CD4-positive, CD25-positive, alpha-beta regulatory T cell (primary cell): ENCODE measurements at regions not wholly inside any gene's neighbourhood (a gene's known extent, or its start where the extent isn't known, plus 50 kb on each side); places are given as distances from the start of the nearest gene placed in this dataset.

Source experiments
- ATAC-seq, 2 donors: fragments of 150-1000 bp; cut with Tn5 transposase; one replicate each; pipeline ENCODE4 v1.10.0; 2021; ENCODE audit warnings: low read depth in 2 of 2, moderate number of reproducible peaks in 2 of 2, moderate library complexity in 1 of 2
- DNase-seq, 3 donors: peaks; one replicate each; pipeline versions ENCODE4 v3.0.0 to v3.0.0-alpha.2; 2012 to 2022; ENCODE audit warnings: mixed read lengths in 1 of 3
- H3K27ac ChIP-seq: one replicate; pipeline ENCODE4 v1.7.0; 2013; ENCODE audit warnings: mild to moderate bottlenecking, low read length; ENCODE audit not compliant: insufficient read depth, poor library complexity, severe bottlenecking
- H3K27me3 ChIP-seq: one replicate; pipeline ENCODE4 v1.7.0; 2013; ENCODE audit warnings: low read length; ENCODE audit not compliant: control insufficient read depth, insufficient read depth
- H3K36me3 ChIP-seq: one replicate; pipeline ENCODE4 v1.7.0; 2013; ENCODE audit warnings: mild to moderate bottlenecking, low read length, moderate library complexity; ENCODE audit not compliant: control insufficient read depth, insufficient read depth
- H3K4me1 ChIP-seq: 2 replicates; pipeline ENCODE4 v1.7.0; 2013; ENCODE audit warnings: mild to moderate bottlenecking, low read length; ENCODE audit not compliant: insufficient read depth, control insufficient read depth, poor library complexity, severe bottlenecking
- H3K4me3 ChIP-seq: one replicate; pipeline ENCODE4 v1.7.0; 2013; ENCODE audit warnings: low read depth, mild to moderate bottlenecking, low read length, moderate library complexity
- H3K9me3 ChIP-seq, 2 experiments: 1 replicate in 1 of 2; 2 replicates in 1 of 2; pipeline ENCODE4 v1.7.0; 2013; ENCODE audit warnings: low read length in 2 of 2, mild to moderate bottlenecking in 1 of 2, moderate library complexity in 1 of 2; ENCODE audit not compliant: control insufficient read depth in 2 of 2
- H3K27ac Mint-ChIP-seq, 3 donors: one replicate each; pipeline ENCODE4 v1.8.0; 2020 to 2022; ENCODE audit warnings: mild to moderate bottlenecking in 3 of 3, mixed read lengths in 3 of 3, moderate library complexity in 2 of 3
- H3K27me3 Mint-ChIP-seq: one replicate; pipeline ENCODE4 v1.8.0; 2022; ENCODE audit warnings: mild to moderate bottlenecking, mixed read lengths
- H3K36me3 Mint-ChIP-seq: one replicate; pipeline ENCODE4 v1.8.0; 2020; ENCODE audit warnings: mixed read lengths
- H3K4me1 Mint-ChIP-seq, 4 donors: one replicate each; pipeline ENCODE4 v1.8.0; 2020 to 2022; ENCODE audit warnings: mixed read lengths in 4 of 4, mild to moderate bottlenecking in 1 of 4
- H3K4me3 Mint-ChIP-seq, 4 donors: one replicate each; pipeline ENCODE4 v1.8.0; 2020 to 2022; ENCODE audit warnings: mild to moderate bottlenecking in 4 of 4, mixed read lengths in 4 of 4, moderate library complexity in 3 of 4
- H3K9me3 Mint-ChIP-seq, 7 donors: one replicate each; pipeline ENCODE4 v1.8.0; 2020 to 2022; ENCODE audit warnings: mixed read lengths in 7 of 7, mild to moderate bottlenecking in 3 of 7, moderate library complexity in 2 of 7

- no peaks in the 10 kb centered on the region for H3K36me3 ChIP-seq
- Mint-ChIP-seq H3K27me3 (no peaks in the 10 kb centered on the region), H3K4me3 (peak overlapping the region in 1 of 4 donors; percentile 13), H3K36me3 (no peaks in the 10 kb centered on the region), H3K27ac (peak overlapping the region; percentile 23 to 62 (median 32)), H3K9me3 (no peaks in the 10 kb centered on the region), H3K4me1 (peaks cover 0 to 14% (median 6%) of the 10 kb centered on the region in 4 donors)
- H3K27me3 ChIP-seq = no peaks in the 10 kb centered on the region
- peaks cover 5% of the 10 kb centered on the region for H3K4me1 ChIP-seq
- no peaks in the 10 kb centered on the region for H3K9me3 ChIP-seq
- DNase-seq (peak in 2 of 3 donors; percentile 31 to 71), ATAC-seq (peak; percentile 67 to 72)
- H3K27ac ChIP-seq = no peak overlapping the region
- H3K4me3 ChIP-seq = no peak overlapping the region
Observed at GRCh38 chr2:9681427-9681817, 50.6 kb upstream of the YWHAQ start.

DNA sequence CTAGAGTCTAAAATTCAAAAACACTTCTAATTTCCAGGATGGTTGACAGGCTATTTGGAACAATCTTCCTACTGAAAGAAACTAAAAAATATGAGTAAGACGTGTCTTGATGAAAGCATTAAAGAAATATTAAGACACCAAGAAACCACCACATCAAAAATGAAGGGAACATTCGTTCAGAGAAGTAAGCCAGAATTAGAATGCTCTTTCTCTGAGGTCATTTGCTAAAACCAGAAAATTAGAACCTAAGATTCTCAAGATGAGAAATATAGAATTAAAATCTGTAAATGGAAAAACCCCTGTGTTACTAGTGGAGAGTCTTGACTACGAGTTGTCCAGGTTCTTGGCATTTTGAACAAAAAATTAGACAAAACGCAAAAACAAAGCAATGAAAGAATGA lies 54.8 kb upstream of the YWHAQ start:
- Histone ChIP-seq H3K4me3 (no peak overlapping the region), H3K9me3 (no peaks in the 10 kb centered on the region), H3K36me3 (no peaks in the 10 kb centered on the region), H3K4me1 (peaks cover 5% of the 10 kb centered on the region), H3K27me3 (no peaks in the 10 kb centered on the region), H3K27ac (no peak overlapping the region)
- peaks cover 4% of the 10 kb centered on the region for H3K27me3 Mint-ChIP-seq
- no peaks in the 10 kb centered on the region for H3K36me3 Mint-ChIP-seq
- ATAC-seq (no peak), DNase-seq (no peak)
- no peak overlapping the region for H3K27ac Mint-ChIP-seq
- H3K4me1 Mint-ChIP-seq = peaks cover 0 to 11% (median 6%) of the 10 kb centered on the region in 4 donors
- H3K4me3 Mint-ChIP-seq = no peak overlapping the region
- H3K9me3 Mint-ChIP-seq = no peaks in the 10 kb centered on the region

DNA sequence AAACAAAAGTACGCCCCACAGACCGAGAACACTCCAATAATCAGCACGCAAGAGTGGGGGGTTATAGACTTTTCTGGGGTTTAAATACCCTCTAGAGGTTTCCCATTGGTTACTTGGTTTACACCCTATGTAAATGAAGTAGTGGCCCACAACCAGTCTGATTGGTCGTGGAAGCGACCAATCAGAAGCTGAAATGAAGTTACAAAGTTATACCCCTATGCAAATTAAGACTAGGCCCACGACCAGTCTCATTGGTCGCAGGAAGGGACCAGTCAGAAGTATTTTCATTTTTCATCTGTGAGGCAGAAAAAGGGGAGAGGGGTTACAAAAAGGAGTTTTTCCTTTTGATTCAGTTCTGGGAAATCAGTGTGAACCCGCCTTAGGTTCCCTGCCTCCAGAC lies 55.3 kb upstream of the YWHAQ start:
- Mint-ChIP-seq H3K27ac (no peak overlapping the region), H3K4me1 (peaks cover 0 to 8% (median 6%) of the 10 kb centered on the region in 4 donors), H3K9me3 (no peaks in the 10 kb centered on the region), H3K36me3 (no peaks in the 10 kb centered on the region), H3K4me3 (no peak overlapping the region), H3K27me3 (peaks cover 4% of the 10 kb centered on the region)
- Histone ChIP-seq H3K4me3 (no peak overlapping the region), H3K27ac (no peak overlapping the region), H3K36me3 (no peaks in the 10 kb centered on the region), H3K9me3 (no peaks in the 10 kb centered on the region), H3K27me3 (no peaks in the 10 kb centered on the region), H3K4me1 (peaks cover 5% of the 10 kb centered on the region)
- DNase-seq (no peak), ATAC-seq (no peak)

DNA sequence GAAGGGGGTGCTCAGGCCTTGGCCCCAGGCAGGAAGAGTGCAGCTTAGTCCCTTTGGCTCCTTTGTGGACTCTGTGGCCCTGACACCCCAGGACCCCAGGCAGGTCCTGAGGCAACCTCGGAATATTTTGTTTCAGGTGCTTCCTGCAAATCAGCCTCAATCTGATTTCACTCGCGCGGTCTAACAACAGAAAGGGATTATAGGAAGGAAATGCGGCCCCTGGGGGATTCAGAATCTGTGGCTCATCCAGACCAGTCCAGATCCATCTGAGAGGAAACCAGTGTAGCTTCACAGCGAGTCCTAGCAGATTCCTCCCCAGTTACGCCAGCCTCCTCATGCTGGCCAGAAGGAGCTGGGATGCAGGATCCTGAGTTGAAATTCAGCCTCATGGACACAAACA lies 59.5 kb upstream of the YWHAQ start:
- Mint-ChIP-seq H3K9me3 (peaks cover 0 to 2% (median 0%) of the 10 kb centered on the region in 7 donors), H3K4me3 (no peak overlapping the region), H3K27ac (no peak overlapping the region), H3K36me3 (no peaks in the 10 kb centered on the region), H3K4me1 (peaks cover 0 to 16% (median 4%) of the 10 kb centered on the region in 4 donors), H3K27me3 (peaks cover 4% of the 10 kb centered on the region)
- H3K27ac ChIP-seq = no peak overlapping the region
- H3K27me3 ChIP-seq = no peaks in the 10 kb centered on the region
- H3K36me3 ChIP-seq = no peaks in the 10 kb centered on the region
- DNase-seq (no peak), ATAC-seq (no peak)
- H3K9me3 ChIP-seq = no peaks in the 10 kb centered on the region
- H3K4me1 ChIP-seq = peaks cover 9% of the 10 kb centered on the region
- no peak overlapping the region for H3K4me3 ChIP-seq

GRCh38 chr2:9690716-9691498 lies 60.1 kb upstream of the YWHAQ start:
- no peaks in the 10 kb centered on the region for H3K9me3 ChIP-seq
- Mint-ChIP-seq H3K36me3 (no peaks in the 10 kb centered on the region), H3K27me3 (peaks cover 4% of the 10 kb centered on the region), H3K27ac (peak overlapping the region in 1 of 3 donors; percentile 20), H3K9me3 (peaks cover 0 to 2% (median 0%) of the 10 kb centered on the region in 7 donors), H3K4me3 (no peak overlapping the region), H3K4me1 (peaks cover 0 to 16% (median 4%) of the 10 kb centered on the region in 4 donors)
- H3K36me3 ChIP-seq = no peaks in the 10 kb centered on the region
- no peaks in the 10 kb centered on the region for H3K27me3 ChIP-seq
- DNase-seq (no peak), ATAC-seq (no peak)
- no peak overlapping the region for H3K27ac ChIP-seq
- peaks cover 9% of the 10 kb centered on the region for H3K4me1 ChIP-seq
- H3K4me3 ChIP-seq = no peak overlapping the region

DNA sequence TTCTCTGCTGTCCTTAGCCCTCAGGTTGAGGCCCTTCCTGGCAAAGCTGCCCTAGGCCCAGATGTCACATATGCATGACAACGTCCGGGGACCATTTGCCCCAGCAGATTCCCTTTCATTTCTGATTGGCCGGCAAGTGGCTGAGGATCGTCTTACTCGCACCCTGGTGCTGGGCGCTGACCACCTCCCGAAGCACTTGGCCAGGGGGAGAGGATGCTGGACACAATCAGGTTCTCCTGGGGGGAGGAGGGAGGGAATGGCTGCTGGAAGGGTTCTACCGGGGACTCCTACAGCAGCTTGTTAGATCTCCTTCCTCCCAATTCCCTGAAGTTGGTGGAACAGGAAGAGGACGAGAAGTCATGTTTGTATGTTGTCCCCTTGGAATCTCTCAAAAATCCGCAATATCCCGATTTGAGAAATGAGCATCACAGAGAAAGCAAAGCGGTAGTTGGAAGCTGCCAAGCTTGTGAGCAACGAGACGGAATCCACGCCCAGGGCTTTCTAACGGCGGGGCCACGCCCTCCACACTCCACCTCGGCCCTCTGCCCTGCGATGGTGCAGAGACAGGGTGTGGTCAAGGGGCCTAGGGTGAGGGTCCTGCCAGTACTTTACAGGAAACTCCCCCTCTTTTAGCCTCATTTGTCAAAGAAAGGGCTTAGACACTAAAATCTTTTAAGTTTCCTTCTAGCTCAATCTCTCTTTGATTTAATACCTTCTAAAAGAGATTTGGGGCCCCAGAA lies 61.8 kb upstream of the YWHAQ start:
- H3K27me3 Mint-ChIP-seq = no peaks in the 10 kb centered on the region

GRCh38 chr2:9693196-9693491 lies 62.3 kb upstream of the YWHAQ start:
- Histone ChIP-seq H3K9me3 (no peaks in the 10 kb centered on the region), H3K27ac (no peak overlapping the region), H3K4me3 (no peak overlapping the region), H3K27me3 (no peaks in the 10 kb centered on the region), H3K36me3 (no peaks in the 10 kb centered on the region), H3K4me1 (peaks cover 9% of the 10 kb centered on the region)
- Mint-ChIP-seq H3K27ac (no peak overlapping the region), H3K4me1 (peaks cover 0 to 21% (median 8%) of the 10 kb centered on the region in 4 donors), H3K4me3 (peak overlapping the region in 1 of 4 donors; percentile 9), H3K9me3 (peaks cover 0 to 2% (median 0%) of the 10 kb centered on the region in 7 donors), H3K27me3 (no peaks in the 10 kb centered on the region), H3K36me3 (no peaks in the 10 kb centered on the region)
- no peak for ATAC-seq
- DNase-seq = no peak

More for the DNA sequence above, 61.8 kb upstream of the YWHAQ start:
- H3K9me3 Mint-ChIP-seq = peaks cover 0 to 2% (median 0%) of the 10 kb centered on the region in 7 donors
- no peaks in the 10 kb centered on the region for H3K36me3 Mint-ChIP-seq
- H3K27ac ChIP-seq = no peak overlapping the region
- no peak overlapping the region for H3K27ac Mint-ChIP-seq
- H3K27me3 ChIP-seq = no peaks in the 10 kb centered on the region
- peak overlapping the region in 1 of 4 donors; percentile 50 for H3K4me3 Mint-ChIP-seq
- ATAC-seq = no peak
- H3K4me1 Mint-ChIP-seq = peaks cover 0 to 16% (median 4%) of the 10 kb centered on the region in 4 donors
- no peak for DNase-seq
- no peaks in the 10 kb centered on the region for H3K9me3 ChIP-seq
- no peaks in the 10 kb centered on the region for H3K36me3 ChIP-seq
- H3K4me3 ChIP-seq = no peak overlapping the region
- peaks cover 9% of the 10 kb centered on the region for H3K4me1 ChIP-seq
